HL-60 (cell line): ENCODE measurements at regions not wholly inside any gene's neighbourhood (a gene's known extent, or its start where the extent isn't known, plus 50 kb on each side); places are given as distances from the start of the nearest gene placed in this dataset.

Experiments
- CTCF ChIP-seq: IDR thresholded peaks from one replicate; pipeline ENCODE4 v1.5.1; 2011; ENCODE audit warnings: low read length, control low read depth, inconsistent platforms; ENCODE audit not compliant: insufficient read depth
- GABPA ChIP-seq: IDR thresholded peaks from 2 replicates; pipeline ENCODE4 v1.6.1; 2012; ENCODE audit warnings: low read depth
- POLR2AphosphoS5 ChIP-seq: IDR thresholded peaks from 2 replicates; pipeline ENCODE4 v1.6.1; 2012; ENCODE audit warnings: low read depth

- TF ChIP-seq CTCF, result no peak
- no peak for TF ChIP-seq POLR2AphosphoS5
- TF ChIP-seq GABPA, result no peak
Observed at GRCh38 chr5:88051148-88051547, 217.5 kb downstream of the TMEM161B start.
